MM.1S (cell line): ENCODE measurements at regions not wholly inside any gene's neighbourhood (a gene's known extent, or its start where the extent isn't known, plus 50 kb on each side); places are given as distances from the start of the nearest gene placed in this dataset.

Experiments used
- CTCF ChIP-seq: fragments of 300-600 bp; sonication (generic); IDR thresholded peaks from 2 replicates; pipeline ENCODE4 v1.5.1; 2016; ENCODE audit warnings: antibody characterized with exemption, low read length, mixed read lengths
- EZH2 ChIP-seq: fragments of 300-600 bp; sonication (generic); optimal IDR thresholded peaks from 2 replicates; pipeline ENCODE3; 2017; ENCODE audit warnings: low read depth, mild to moderate bottlenecking, antibody characterized with exemption, low read length, mixed read lengths
- EZH2phosphoT487 ChIP-seq: fragments of 300-600 bp; sonication (generic); IDR thresholded peaks from 2 replicates; pipeline ENCODE4 v1.6.1; 2018; ENCODE audit warnings: antibody characterized with exemption, low read length

GRCh38 chr20:23153696-23154341, 67.7 kb upstream of the CD93 start:
- TF ChIP-seq CTCF (no peak), EZH2phosphoT487 (no peak), EZH2 (no peak)
